ENCODE measurements at regions not wholly inside any gene's neighbourhood (a gene's known extent, or its start where the extent isn't known, plus 50 kb on each side); places are given as distances from the start of the nearest gene placed in this dataset.

DNA sequence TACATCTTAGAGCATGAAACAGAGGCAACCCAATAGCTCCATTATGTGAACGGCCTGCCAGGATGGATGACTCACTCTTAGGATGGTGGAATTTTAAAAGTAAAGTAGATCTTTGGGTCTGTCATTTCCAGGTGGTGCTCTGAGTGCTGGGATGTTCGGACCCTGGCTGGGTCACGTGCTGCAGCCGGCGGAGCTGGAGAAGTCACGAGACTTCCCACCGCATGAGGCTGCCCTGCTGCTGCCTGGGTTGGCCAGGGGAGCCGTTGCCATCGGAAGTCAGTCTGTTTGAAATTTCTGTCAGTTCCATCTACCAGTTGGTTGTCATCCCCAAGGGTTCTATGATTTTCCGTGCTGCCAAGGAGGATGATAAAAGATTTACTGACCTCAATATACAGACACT lies 93.3 kb upstream of the ALKAL2 start:
- no peak for TF ChIP-seq POLR2A (IDR thresholded peaks at IDR 0.05)
- TF ChIP-seq, protein P1, sequence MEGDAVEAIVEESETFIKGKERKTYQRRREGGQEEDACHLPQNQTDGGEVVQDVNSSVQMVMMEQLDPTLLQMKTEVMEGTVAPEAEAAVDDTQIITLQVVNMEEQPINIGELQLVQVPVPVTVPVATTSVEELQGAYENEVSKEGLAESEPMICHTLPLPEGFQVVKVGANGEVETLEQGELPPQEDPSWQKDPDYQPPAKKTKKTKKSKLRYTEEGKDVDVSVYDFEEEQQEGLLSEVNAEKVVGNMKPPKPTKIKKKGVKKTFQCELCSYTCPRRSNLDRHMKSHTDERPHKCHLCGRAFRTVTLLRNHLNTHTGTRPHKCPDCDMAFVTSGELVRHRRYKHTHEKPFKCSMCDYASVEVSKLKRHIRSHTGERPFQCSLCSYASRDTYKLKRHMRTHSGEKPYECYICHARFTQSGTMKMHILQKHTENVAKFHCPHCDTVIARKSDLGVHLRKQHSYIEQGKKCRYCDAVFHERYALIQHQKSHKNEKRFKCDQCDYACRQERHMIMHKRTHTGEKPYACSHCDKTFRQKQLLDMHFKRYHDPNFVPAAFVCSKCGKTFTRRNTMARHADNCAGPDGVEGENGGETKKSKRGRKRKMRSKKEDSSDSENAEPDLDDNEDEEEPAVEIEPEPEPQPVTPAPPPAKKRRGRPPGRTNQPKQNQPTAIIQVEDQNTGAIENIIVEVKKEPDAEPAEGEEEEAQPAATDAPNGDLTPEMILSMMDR (IDR thresholded peaks at IDR 0.05): no peak
